Smooth muscle cell (in vitro differentiated cells): ENCODE measurements at regions not wholly inside any gene's neighbourhood (a gene's known extent, or its start where the extent isn't known, plus 50 kb on each side); places are given as distances from the start of the nearest gene placed in this dataset.
A peak's percentile ranks its signal among the peaks of the same experiment; 100 is the strongest.

ENCODE experiments used
- DNase-seq: peaks from one replicate; lab custom pipeline; 2025; ENCODE audit not compliant: unreplicated experiment; lab: John Stamatoyannopoulos, UW
- H2AFZ ChIP-seq: fragments of 200-600 bp; sonication (generic); 2 replicates; pipeline ENCODE4 v1.6.0; 2016; ENCODE audit warnings: antibody characterized with exemption, low read depth, mild to moderate bottlenecking
- H3F3A ChIP-seq: fragments of 200-600 bp; sonication (generic); 2 replicates; pipeline ENCODE4 v1.6.0; 2017; ENCODE audit warnings: antibody characterized with exemption, low read depth
- H3K27ac ChIP-seq: fragments of 200-600 bp; sonication (generic); 2 replicates; pipeline ENCODE4 v1.5.1; 2016; ENCODE audit warnings: low read depth, mild to moderate bottlenecking
- H3K27me3 ChIP-seq: fragments of 200-600 bp; sonication (generic); 2 replicates; pipeline ENCODE4 v1.6.1; 2016; ENCODE audit warnings: low read depth, mild to moderate bottlenecking
- H3K36me3 ChIP-seq: fragments of 200-600 bp; sonication (generic); 2 replicates; pipeline ENCODE4 v1.5.1; 2016; ENCODE audit warnings: low read depth
- H3K4me1 ChIP-seq: fragments of 200-600 bp; sonication (generic); 2 replicates; pipeline ENCODE4 v1.5.1; 2016; ENCODE audit warnings: low read depth
- H3K4me2 ChIP-seq: fragments of 200-600 bp; sonication (generic); 2 replicates; pipeline ENCODE4 v1.6.0; 2016; ENCODE audit warnings: mild to moderate bottlenecking
- H3K4me3 ChIP-seq: fragments of 200-600 bp; sonication (generic); 2 replicates; pipeline ENCODE4 v1.5.1; 2016; ENCODE audit warnings: mild to moderate bottlenecking
- H3K79me2 ChIP-seq: fragments of 200-600 bp; sonication (generic); 2 replicates; pipeline ENCODE4 v1.6.0; 2016; ENCODE audit warnings: low read depth, mild to moderate bottlenecking
- H3K9ac ChIP-seq: fragments of 200-600 bp; sonication (generic); 2 replicates; pipeline ENCODE4 v1.6.0; 2016; ENCODE audit warnings: low read depth
- H3K9me3 ChIP-seq: fragments of 200-600 bp; sonication (generic); replicated peaks from 2 replicates; pipeline ENCODE4 v1.5.1; 2016; ENCODE audit warnings: low read depth
- H4K20me1 ChIP-seq: fragments of 200-600 bp; sonication (generic); 2 replicates; pipeline ENCODE4 v1.6.0; 2016; ENCODE audit warnings: low read depth
- WGBS: methylation state at CpG from one replicate; pipeline ENCODE4 v1.1.7; 2016; ENCODE audit warnings: low lambda C conversion rate; 5-methylcytosine and 5-hydroxymethylcytosine counted together
- TF ChIP-seq, protein P1 (sequence below): fragments of 200-600 bp; sonication (generic); IDR thresholded peaks from 2 replicates; pipeline ENCODE4 v1.5.1; 2017; ENCODE audit warnings: borderline replicate concordance, mild to moderate bottlenecking, antibody characterized with exemption; ENCODE audit not compliant: insufficient read depth, poor library complexity, severe bottlenecking

DNA sequence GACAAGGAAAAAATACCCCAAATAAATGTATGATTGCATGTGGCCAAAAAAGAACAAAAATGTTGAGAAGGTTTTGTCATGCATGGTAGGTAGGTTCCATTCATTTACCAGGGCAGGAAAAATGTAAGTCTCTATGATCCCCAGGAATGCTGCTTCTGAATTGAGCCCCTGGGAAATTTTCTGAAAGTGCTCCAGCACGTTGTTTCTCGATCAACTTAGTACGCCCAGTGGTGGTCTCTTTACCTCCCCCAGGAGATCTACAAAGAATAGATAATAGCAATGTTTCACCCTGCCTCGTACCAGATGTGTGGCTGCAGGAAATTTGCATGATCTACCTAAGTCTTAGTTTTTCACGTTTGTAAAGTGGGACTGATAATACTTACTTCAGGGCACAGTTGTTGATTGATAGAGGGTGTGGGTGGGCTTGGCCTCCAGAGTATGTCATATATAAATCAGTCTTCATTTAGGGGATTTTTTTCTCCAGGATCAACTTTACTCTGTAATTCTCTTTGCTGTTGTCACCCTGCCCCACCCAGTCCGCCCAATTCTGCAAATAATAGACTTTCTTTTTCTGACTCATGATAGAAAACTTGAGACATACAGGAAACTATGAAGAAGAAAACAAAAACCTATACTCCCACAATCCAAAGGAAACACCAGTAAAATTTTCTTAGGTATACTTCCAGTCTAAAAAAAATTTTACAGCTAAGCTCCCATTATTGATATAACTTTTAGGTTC, 462.0 kb upstream of the RUNX1 start:
- Histone ChIP-seq H3K4me3 (no peak overlapping the region), H3K79me2 (no peaks in the 10 kb centered on the region), H3K4me2 (peak overlapping the region; percentile 28), H3K27ac (peak overlapping the region; percentile 74), H3K9me3 (no peaks in the 10 kb centered on the region), H3F3A (no peaks in the 10 kb centered on the region), H3K9ac (no peak overlapping the region), H3K36me3 (no peaks in the 10 kb centered on the region), H2AFZ (no peak overlapping the region), H4K20me1 (no peaks in the 10 kb centered on the region), H3K27me3 (no peaks in the 10 kb centered on the region), H3K4me1 (peaks cover 4% of the 10 kb centered on the region)
- TF ChIP-seq, protein P1, sequence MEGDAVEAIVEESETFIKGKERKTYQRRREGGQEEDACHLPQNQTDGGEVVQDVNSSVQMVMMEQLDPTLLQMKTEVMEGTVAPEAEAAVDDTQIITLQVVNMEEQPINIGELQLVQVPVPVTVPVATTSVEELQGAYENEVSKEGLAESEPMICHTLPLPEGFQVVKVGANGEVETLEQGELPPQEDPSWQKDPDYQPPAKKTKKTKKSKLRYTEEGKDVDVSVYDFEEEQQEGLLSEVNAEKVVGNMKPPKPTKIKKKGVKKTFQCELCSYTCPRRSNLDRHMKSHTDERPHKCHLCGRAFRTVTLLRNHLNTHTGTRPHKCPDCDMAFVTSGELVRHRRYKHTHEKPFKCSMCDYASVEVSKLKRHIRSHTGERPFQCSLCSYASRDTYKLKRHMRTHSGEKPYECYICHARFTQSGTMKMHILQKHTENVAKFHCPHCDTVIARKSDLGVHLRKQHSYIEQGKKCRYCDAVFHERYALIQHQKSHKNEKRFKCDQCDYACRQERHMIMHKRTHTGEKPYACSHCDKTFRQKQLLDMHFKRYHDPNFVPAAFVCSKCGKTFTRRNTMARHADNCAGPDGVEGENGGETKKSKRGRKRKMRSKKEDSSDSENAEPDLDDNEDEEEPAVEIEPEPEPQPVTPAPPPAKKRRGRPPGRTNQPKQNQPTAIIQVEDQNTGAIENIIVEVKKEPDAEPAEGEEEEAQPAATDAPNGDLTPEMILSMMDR = no peak
- DNase-seq = no peak
- whole genome bisulfite sequencing = 80% methylated on average over 6 of the region's 6 CpGs

DNA sequence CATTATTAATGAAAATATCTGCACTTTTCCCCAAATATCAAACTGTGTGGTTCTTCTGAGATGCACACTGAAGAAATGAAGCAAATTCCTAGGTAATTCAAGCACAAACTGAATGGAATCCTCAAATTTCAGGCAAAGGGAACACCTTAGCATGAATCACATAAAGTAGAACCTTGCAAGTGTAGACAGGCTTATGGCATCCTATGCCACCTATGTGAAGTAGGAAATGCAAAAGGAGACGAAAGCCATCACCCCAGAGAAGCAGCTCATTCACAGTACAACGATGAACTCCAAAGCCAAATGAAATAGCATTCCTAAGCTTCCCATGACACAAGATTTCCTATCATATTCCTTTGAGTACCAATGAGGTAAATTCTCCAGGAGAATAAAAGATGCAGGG, 461.2 kb upstream of the RUNX1 start:
- H3K27me3 ChIP-seq = no peaks in the 10 kb centered on the region
- H3K27ac ChIP-seq = no peak overlapping the region
- TF ChIP-seq, protein P1 = no peak
- no peak for DNase-seq
- no peak overlapping the region for H3K9ac ChIP-seq
- no peaks in the 10 kb centered on the region for H3K9me3 ChIP-seq
- H3K4me3 ChIP-seq = no peak overlapping the region
- H3K36me3 ChIP-seq = no peaks in the 10 kb centered on the region
- H3K4me1 ChIP-seq = peaks cover 4% of the 10 kb centered on the region
- no peaks in the 10 kb centered on the region for H3K79me2 ChIP-seq
- WGBS = 79% methylated on average over 2 of the region's 2 CpGs
- H3K4me2 ChIP-seq = no peak overlapping the region
- H2AFZ ChIP-seq = no peak overlapping the region
- H4K20me1 ChIP-seq = no peaks in the 10 kb centered on the region
- H3F3A ChIP-seq = no peaks in the 10 kb centered on the region

- H3K79me2 ChIP-seq = no peaks in the 10 kb centered on the region
- H3K9me3 ChIP-seq = no peaks in the 10 kb centered on the region
- H2AFZ ChIP-seq = no peak overlapping the region
- WGBS = 71% methylated on average over 5 of the region's 5 CpGs
- H4K20me1 ChIP-seq = no peaks in the 10 kb centered on the region
- H3K27me3 ChIP-seq = no peaks in the 10 kb centered on the region
- TF ChIP-seq, protein P1 = no peak
- no peak overlapping the region for H3K4me3 ChIP-seq
- H3K36me3 ChIP-seq = no peaks in the 10 kb centered on the region
- no peak overlapping the region for H3K27ac ChIP-seq
- DNase-seq = no peak
- H3K4me2 ChIP-seq = no peak overlapping the region
- no peak overlapping the region for H3K9ac ChIP-seq
- peaks cover 10% of the 10 kb centered on the region for H3K4me1 ChIP-seq
- H3F3A ChIP-seq = no peaks in the 10 kb centered on the region
Observed at GRCh38 chr21:35509001-35509704, 460.1 kb upstream of the RUNX1 start.
